Liver (tissue), 8 donors: ENCODE measurements at regions not wholly inside any gene's neighbourhood (a gene's known extent, or its start where the extent isn't known, plus 50 kb on each side); places are given as distances from the start of the nearest gene placed in this dataset.

Source experiments
- DNase-seq: peaks from one replicate; pipeline ENCODE4 v3.0.0-alpha.2; 2017; ENCODE audit warnings: low spot score
- H3K27ac ChIP-seq, 2 donors: one replicate each; pipeline ENCODE4 v1.7.0; 2013; ENCODE audit warnings: inconsistent platforms in 2 of 2, low read length in 2 of 2, control low read depth in 1 of 2, low read depth in 1 of 2, mild to moderate bottlenecking in 1 of 2
- H3K27me3 ChIP-seq, 4 donors: one replicate each; pipeline versions ENCODE4 v1.6.1 to v1.7.0; 2013; ENCODE audit warnings: low read length in 3 of 4, inconsistent platforms in 1 of 4, mild to moderate bottlenecking in 1 of 4, moderate library complexity in 1 of 4; ENCODE audit not compliant: control insufficient read depth in 4 of 4, insufficient read depth in 4 of 4
- H3K36me3 ChIP-seq, 4 donors: one replicate each; pipeline versions ENCODE4 v1.6.1 to v1.7.0; 2013; ENCODE audit warnings: low read length in 3 of 4, mild to moderate bottlenecking in 3 of 4, low read depth in 1 of 4, moderate library complexity in 1 of 4; ENCODE audit not compliant: control insufficient read depth in 4 of 4, insufficient read depth in 3 of 4
- H3K4me1 ChIP-seq, 4 donors: one replicate each; pipeline versions ENCODE4 v1.6.1 to v1.7.0; 2013; ENCODE audit warnings: low read length in 3 of 4, mild to moderate bottlenecking in 3 of 4, moderate library complexity in 1 of 4; ENCODE audit not compliant: control insufficient read depth in 4 of 4, insufficient read depth in 4 of 4
- H3K4me3 ChIP-seq, 3 donors: one replicate each; pipeline versions ENCODE4 v1.6.1 to v1.7.0; 2013; ENCODE audit warnings: low read length in 3 of 3, control low read depth in 1 of 3, low read depth in 1 of 3, mild to moderate bottlenecking in 1 of 3
- H3K9ac ChIP-seq, 2 donors: one replicate each; pipeline ENCODE4 v1.7.0; 2013; ENCODE audit warnings: low read length in 2 of 2, mild to moderate bottlenecking in 2 of 2, moderate library complexity in 2 of 2, control low read depth in 1 of 2, low read depth in 1 of 2
- H3K9me3 ChIP-seq, 4 donors: one replicate each; pipeline versions ENCODE4 v1.6.1 to v1.7.0; 2013; ENCODE audit warnings: low read length in 3 of 4; ENCODE audit not compliant: control insufficient read depth in 4 of 4
- EGR1 ChIP-seq, 2 donors: IDR thresholded peaks; 2 replicates each; pipeline ENCODE4 v1.6.1; 2016 to 2018; ENCODE audit warnings: antibody characterized with exemption in 2 of 2, low read depth in 2 of 2
- FOXA2 ChIP-seq: IDR thresholded peaks from 2 replicates; pipeline ENCODE4 v1.6.1; 2016; ENCODE audit warnings: antibody characterized with exemption
- HNF4A ChIP-seq, 2 donors: conservative IDR thresholded peaks; 2 replicates each; pipeline ENCODE4 v1.6.1; 2016; ENCODE audit warnings: antibody characterized with exemption in 2 of 2, mild to moderate bottlenecking in 2 of 2
- HNF4G ChIP-seq: IDR thresholded peaks from 2 replicates; pipeline ENCODE4 v1.6.1; 2016; ENCODE audit warnings: antibody characterized with exemption
- REST ChIP-seq: IDR thresholded peaks from 2 replicates; pipeline ENCODE4 v1.6.1; 2016; ENCODE audit warnings: antibody characterized with exemption, mild to moderate bottlenecking
- SP1 ChIP-seq: IDR thresholded peaks from 2 replicates; pipeline ENCODE4 v1.6.1; 2018; ENCODE audit warnings: antibody characterized with exemption, mild to moderate bottlenecking
- TAF1 ChIP-seq: conservative IDR thresholded peaks from 2 replicates; pipeline ENCODE4 v1.6.1; 2016; ENCODE audit warnings: antibody characterized with exemption, mild to moderate bottlenecking
- YY1 ChIP-seq: IDR thresholded peaks from 2 replicates; pipeline ENCODE4 v1.6.1; 2016; ENCODE audit warnings: antibody characterized with exemption, mild to moderate bottlenecking
- WGBS: extraction: QIAGEN DNeasy Blood & Tissue Kit; methylation state at CpG from one replicate; pipeline ENCODE4 v1.1.7; 2013; 5-methylcytosine and 5-hydroxymethylcytosine counted together
- TF ChIP-seq, protein P1 (sequence below): IDR thresholded peaks from 2 replicates; pipeline ENCODE4 v1.6.1; 2016; ENCODE audit warnings: antibody characterized with exemption
- TF ChIP-seq, protein P2 (sequence below): fragments of 150-350 bp; IDR thresholded peaks from 2 replicates; pipeline ENCODE4 v1.5.1; 2017; ENCODE audit warnings: improper control_type of control experiment, low read depth, low read length; ENCODE audit not compliant: missing input control
- donor health status: healthy.
- donor health status: healthy.
- donor health status: healthy.
- donor health status: healthy.
- donor health status: healthy.

DNA sequence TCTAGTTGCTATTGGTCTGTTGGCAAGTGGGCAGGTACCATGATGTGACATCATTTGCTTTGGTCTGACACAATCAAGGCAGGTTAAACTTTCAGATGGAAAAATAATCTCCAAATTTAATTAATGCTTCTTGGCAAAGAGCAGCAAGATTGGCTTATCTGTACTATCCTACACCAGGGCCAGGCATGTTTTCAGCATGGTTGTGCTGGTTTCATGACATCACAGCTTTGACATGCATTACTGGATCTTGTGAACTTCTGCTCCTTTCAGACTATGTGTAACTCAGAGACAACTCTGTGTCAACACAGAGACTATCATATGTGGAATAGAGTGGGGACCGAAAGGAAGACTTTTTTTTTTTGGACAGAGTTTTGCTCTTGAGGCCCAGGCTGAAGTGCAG lies 520.5 kb downstream of the TDRD15 start:
- Histone ChIP-seq H3K4me1 (peaks cover 3 to 12% (median 8%) of the 10 kb centered on the region in 4 donors), H3K36me3 (no peaks in the 10 kb centered on the region), H3K27me3 (no peaks in the 10 kb centered on the region), H3K9ac (no peak overlapping the region), H3K27ac (no peak overlapping the region), H3K4me3 (no peak overlapping the region), H3K9me3 (no peaks in the 10 kb centered on the region)
- 94% methylated on average over 1 of the region's 1 CpG for WGBS
- no peak for TF ChIP-seq SP1
- no peak for DNase-seq

DNA sequence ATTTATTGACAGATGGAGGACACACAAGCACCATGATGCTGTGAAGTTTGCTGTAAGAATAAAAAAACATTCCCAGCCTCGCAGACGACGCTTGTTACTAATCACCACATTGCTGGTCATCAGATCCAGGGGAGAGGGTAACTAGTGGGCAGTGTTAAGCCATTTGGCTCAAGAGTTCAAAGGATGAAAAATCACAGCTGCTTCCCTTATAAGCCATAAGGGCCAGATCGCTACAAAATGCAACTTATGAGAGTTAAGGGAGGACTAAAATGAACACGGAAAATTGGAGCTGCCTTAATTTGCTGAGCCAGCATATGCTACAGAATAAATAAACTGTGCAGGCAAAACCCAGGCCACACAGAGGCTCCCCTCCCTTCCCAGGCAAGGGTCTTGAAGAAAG lies 522.6 kb downstream of the TDRD15 start:
- WGBS = 64% methylated on average over 5 of the region's 5 CpGs
- no peaks in the 10 kb centered on the region for H3K9me3 ChIP-seq
- TF ChIP-seq REST (no peak), FOXA2 (no peak)
- TF ChIP-seq, protein P1, sequence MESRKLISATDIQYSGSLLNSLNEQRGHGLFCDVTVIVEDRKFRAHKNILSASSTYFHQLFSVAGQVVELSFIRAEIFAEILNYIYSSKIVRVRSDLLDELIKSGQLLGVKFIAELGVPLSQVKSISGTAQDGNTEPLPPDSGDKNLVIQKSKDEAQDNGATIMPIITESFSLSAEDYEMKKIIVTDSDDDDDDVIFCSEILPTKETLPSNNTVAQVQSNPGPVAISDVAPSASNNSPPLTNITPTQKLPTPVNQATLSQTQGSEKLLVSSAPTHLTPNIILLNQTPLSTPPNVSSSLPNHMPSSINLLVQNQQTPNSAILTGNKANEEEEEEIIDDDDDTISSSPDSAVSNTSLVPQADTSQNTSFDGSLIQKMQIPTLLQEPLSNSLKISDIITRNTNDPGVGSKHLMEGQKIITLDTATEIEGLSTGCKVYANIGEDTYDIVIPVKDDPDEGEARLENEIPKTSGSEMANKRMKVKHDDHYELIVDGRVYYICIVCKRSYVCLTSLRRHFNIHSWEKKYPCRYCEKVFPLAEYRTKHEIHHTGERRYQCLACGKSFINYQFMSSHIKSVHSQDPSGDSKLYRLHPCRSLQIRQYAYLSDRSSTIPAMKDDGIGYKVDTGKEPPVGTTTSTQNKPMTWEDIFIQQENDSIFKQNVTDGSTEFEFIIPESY = no peak
- no peaks in the 10 kb centered on the region for H3K36me3 ChIP-seq
- no peak overlapping the region for H3K9ac ChIP-seq
- H3K4me1 ChIP-seq = no peaks in the 10 kb centered on the region
- H3K4me3 ChIP-seq = no peak overlapping the region
- no peak for DNase-seq
- no peak overlapping the region for H3K27ac ChIP-seq
- H3K27me3 ChIP-seq = no peaks in the 10 kb centered on the region

GRCh38 chr2:21650569-21650968 lies 526.8 kb downstream of the TDRD15 start:
- Histone ChIP-seq H3K9ac (no peak overlapping the region), H3K4me3 (no peak overlapping the region), H3K27ac (no peak overlapping the region), H3K4me1 (no peaks in the 10 kb centered on the region), H3K9me3 (no peaks in the 10 kb centered on the region), H3K27me3 (no peaks in the 10 kb centered on the region), H3K36me3 (no peaks in the 10 kb centered on the region)
- TF ChIP-seq YY1 = no peak
- no peak for TF ChIP-seq HNF4A (conservative IDR thresholded peaks at IDR 0.05)
- no peak for TF ChIP-seq EGR1 (IDR thresholded peaks at IDR 0.05; ENCODE audit: low read depth in 2 of 2)
- TF ChIP-seq, protein P2, sequence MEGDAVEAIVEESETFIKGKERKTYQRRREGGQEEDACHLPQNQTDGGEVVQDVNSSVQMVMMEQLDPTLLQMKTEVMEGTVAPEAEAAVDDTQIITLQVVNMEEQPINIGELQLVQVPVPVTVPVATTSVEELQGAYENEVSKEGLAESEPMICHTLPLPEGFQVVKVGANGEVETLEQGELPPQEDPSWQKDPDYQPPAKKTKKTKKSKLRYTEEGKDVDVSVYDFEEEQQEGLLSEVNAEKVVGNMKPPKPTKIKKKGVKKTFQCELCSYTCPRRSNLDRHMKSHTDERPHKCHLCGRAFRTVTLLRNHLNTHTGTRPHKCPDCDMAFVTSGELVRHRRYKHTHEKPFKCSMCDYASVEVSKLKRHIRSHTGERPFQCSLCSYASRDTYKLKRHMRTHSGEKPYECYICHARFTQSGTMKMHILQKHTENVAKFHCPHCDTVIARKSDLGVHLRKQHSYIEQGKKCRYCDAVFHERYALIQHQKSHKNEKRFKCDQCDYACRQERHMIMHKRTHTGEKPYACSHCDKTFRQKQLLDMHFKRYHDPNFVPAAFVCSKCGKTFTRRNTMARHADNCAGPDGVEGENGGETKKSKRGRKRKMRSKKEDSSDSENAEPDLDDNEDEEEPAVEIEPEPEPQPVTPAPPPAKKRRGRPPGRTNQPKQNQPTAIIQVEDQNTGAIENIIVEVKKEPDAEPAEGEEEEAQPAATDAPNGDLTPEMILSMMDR = no peak
- no peak for TF ChIP-seq TAF1
- no peak for TF ChIP-seq REST
- TF ChIP-seq FOXA2 = no peak
- TF ChIP-seq SP1 = no peak
- TF ChIP-seq, protein P1 = no peak
- no peak for TF ChIP-seq HNF4G
- DNase-seq = no peak
- 69% methylated on average over 4 of the region's 4 CpGs for WGBS
